Left ventricle myocardium inferior (tissue), 1 donor: ENCODE measurements at regions not wholly inside any gene's neighbourhood (a gene's known extent, or its start where the extent isn't known, plus 50 kb on each side); places are given as distances from the start of the nearest gene placed in this dataset.

Experiments used
- DNase-seq: peaks from one replicate; pipeline ENCODE4 v3.0.0-alpha.2; 2020
- H3K27ac ChIP-seq: fragments of 200-600 bp; replicated peaks from 2 replicates; pipeline ENCODE4 v1.8.0; 2021
- H3K27me3 ChIP-seq: fragments of 200-600 bp; 2 replicates; pipeline ENCODE4 v1.8.0; 2021; ENCODE audit warnings: low read depth
- H3K36me3 ChIP-seq: fragments of 200-600 bp; 2 replicates; pipeline ENCODE4 v1.8.0; 2021
- H3K4me1 ChIP-seq: fragments of 200-600 bp; 2 replicates; pipeline ENCODE4 v1.8.0; 2021
- H3K4me3 ChIP-seq: fragments of 200-600 bp; 2 replicates; pipeline ENCODE4 v1.8.0; 2021; ENCODE audit warnings: mild to moderate bottlenecking, moderate library complexity
- H3K9me3 ChIP-seq: fragments of 200-600 bp; replicated peaks from 2 replicates; pipeline ENCODE4 v1.8.0; 2021
- intact Hi-C: fragments of 100-400 bp; cut with micrococcal nuclease; formaldehyde crosslinking; loops from one replicate; pipeline ENCODE4 v1.11.0; 2022
- TF ChIP-seq, protein P1 (sequence below): fragments of 200-600 bp; IDR thresholded peaks from 2 replicates; pipeline ENCODE4 v1.8.0; 2021; ENCODE audit warnings: antibody characterized with exemption, mild to moderate bottlenecking, borderline replicate concordance
- donor health status: DM: no; HTN: yes; CAD: no; lungs with severe emphysema.

DNA sequence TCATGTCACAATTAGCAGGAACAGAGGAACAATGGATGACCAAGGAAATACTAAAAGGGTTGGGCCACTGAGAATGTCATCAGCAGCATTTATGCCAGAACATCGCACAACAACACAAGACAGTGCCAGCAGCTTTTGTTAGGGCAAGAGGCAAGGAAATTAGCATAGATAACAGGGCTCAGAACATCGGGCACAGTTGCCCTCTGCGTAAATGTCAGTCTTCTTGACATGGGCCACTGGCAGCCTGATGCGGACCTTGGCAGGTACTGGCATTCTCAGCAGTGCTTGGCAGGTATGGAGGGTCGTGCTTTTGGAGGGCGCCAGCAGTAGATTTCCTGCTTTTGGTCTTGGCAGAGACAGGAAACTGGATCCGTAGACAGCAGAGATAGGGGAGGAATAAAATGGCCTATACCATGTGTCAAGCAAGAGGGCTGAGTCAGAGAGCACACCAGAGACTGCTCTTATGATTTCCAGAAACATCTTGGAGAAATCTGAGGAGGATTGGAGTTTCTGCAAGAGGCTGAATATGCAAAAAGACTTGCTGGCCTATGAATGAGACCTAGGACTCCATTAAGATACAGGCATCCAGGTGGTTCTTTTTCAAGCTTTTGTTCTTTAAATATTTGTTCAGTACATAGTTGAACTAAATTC is 371.5 kb upstream of the MTPN start:
- H3K4me3 ChIP-seq: no peak overlapping the region
- peak; percentile 34 for DNase-seq
- peak overlapping the region; percentile 39 for H3K27ac ChIP-seq
- H3K27me3 ChIP-seq: no peaks in the 10 kb centered on the region
- no peaks in the 10 kb centered on the region for H3K4me1 ChIP-seq
- TF ChIP-seq, protein P1, sequence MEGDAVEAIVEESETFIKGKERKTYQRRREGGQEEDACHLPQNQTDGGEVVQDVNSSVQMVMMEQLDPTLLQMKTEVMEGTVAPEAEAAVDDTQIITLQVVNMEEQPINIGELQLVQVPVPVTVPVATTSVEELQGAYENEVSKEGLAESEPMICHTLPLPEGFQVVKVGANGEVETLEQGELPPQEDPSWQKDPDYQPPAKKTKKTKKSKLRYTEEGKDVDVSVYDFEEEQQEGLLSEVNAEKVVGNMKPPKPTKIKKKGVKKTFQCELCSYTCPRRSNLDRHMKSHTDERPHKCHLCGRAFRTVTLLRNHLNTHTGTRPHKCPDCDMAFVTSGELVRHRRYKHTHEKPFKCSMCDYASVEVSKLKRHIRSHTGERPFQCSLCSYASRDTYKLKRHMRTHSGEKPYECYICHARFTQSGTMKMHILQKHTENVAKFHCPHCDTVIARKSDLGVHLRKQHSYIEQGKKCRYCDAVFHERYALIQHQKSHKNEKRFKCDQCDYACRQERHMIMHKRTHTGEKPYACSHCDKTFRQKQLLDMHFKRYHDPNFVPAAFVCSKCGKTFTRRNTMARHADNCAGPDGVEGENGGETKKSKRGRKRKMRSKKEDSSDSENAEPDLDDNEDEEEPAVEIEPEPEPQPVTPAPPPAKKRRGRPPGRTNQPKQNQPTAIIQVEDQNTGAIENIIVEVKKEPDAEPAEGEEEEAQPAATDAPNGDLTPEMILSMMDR: no peak
- H3K36me3 ChIP-seq: no peaks in the 10 kb centered on the region
- no peaks in the 10 kb centered on the region for H3K9me3 ChIP-seq
- intact Hi-C loops: no loop called here

DNA sequence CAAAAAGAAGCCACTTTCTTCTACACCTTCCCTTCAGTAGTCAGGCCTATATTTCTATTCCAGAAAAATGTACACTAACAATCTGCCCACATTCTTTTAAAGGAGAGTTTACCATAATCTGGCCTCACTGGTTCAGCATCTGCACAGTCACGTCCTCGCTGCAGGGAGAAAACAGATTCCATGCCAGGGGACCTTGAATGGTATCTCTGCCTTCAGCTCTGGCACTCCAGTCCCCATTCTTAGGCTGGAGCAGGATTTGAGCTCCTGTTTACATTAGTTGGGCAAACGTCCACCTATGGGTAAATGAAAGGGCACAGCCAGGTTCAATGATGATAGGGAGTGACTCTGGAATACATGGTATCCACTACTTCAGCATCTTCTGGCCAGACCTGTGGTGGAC is 371.0 kb upstream of the MTPN start:
- intact Hi-C loops: no loop called here
- DNase-seq: no peak
- Histone ChIP-seq H3K9me3 (no peaks in the 10 kb centered on the region), H3K27me3 (no peaks in the 10 kb centered on the region), H3K4me1 (no peaks in the 10 kb centered on the region), H3K4me3 (no peak overlapping the region), H3K27ac (no peak overlapping the region), H3K36me3 (no peaks in the 10 kb centered on the region)
- TF ChIP-seq, protein P1: no peak

DNA sequence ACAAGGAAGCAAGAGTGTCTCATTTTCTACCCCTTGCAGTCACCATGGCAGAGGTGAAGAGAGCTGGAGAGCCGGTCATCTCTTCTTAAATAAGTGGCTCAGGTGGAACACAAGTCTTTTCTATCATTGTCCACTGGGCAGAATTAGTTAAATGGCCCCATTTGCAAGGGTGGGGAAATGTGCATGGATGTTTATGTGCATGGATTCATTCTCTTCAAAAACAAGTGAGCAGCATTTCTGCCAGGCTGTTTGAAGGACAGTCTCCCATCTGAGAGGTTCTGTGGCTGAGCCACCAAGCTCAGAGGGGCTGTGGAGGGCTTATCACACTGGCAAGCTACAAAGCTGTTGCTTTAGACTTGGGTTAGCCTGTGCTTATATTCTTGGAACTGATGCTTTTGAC is 370.3 kb upstream of the MTPN start:
- H3K4me1 ChIP-seq: no peaks in the 10 kb centered on the region
- no peak overlapping the region for H3K27ac ChIP-seq
- no peak overlapping the region for H3K4me3 ChIP-seq
- intact Hi-C loops: no loop called here
- no peak for DNase-seq
- TF ChIP-seq, protein P1: no peak
- no peaks in the 10 kb centered on the region for H3K27me3 ChIP-seq
- H3K36me3 ChIP-seq: no peaks in the 10 kb centered on the region
- H3K9me3 ChIP-seq: no peaks in the 10 kb centered on the region

DNA sequence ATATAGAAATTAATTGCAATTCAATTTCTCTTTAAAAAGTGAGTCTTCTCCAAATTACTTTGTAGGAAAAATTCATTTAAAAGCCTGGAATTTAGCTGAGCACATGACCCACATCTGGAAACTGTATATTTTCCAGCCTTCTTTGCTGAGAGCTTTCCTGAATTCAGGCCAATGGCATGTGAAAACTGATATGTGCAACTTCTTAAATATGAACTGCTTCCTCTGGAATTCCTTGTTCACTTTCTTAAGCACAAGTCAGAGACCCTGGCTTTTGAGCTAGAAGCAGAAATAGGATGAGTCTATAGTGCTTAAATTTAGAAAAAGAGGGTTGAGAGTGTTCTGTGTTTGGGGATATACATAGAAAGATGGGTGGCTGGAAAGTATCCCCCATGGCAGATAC is 365.1 kb upstream of the MTPN start:
- Histone ChIP-seq H3K9me3 (no peaks in the 10 kb centered on the region), H3K4me1 (no peaks in the 10 kb centered on the region), H3K27ac (no peak overlapping the region), H3K36me3 (no peaks in the 10 kb centered on the region), H3K27me3 (no peaks in the 10 kb centered on the region), H3K4me3 (no peak overlapping the region)
- DNase-seq: no peak
- TF ChIP-seq, protein P1: no peak
- intact Hi-C loops: no loop called here

DNA sequence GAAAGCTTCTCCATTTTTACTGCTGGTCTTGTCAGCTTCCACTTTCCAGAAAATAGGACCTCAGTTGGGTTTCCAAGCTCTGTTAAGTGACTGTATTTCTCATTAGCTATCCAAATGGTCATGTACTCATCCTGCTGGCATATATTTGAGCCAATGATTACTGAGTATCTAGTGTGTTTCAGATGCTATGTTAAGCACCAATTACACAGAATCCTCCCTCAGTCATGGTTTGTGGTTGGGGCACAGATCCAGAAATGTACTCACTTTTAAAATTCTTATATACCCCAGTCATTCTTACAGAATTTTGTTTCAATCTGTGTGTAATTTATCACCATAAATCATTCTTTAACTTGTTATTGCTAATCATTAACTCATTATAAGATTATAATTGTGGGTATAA is 362.3 kb upstream of the MTPN start:
- Histone ChIP-seq H3K9me3 (no peaks in the 10 kb centered on the region), H3K4me1 (no peaks in the 10 kb centered on the region), H3K36me3 (no peaks in the 10 kb centered on the region), H3K4me3 (no peak overlapping the region), H3K27me3 (no peaks in the 10 kb centered on the region), H3K27ac (no peak overlapping the region)
- intact Hi-C loops: no loop called here
- TF ChIP-seq, protein P1: no peak
- DNase-seq: no peak
